ENCODE measurements at regions not wholly inside any gene's neighbourhood (a gene's known extent, or its start where the extent isn't known, plus 50 kb on each side); places are given as distances from the start of the nearest gene placed in this dataset.

GRCh38 chr16:55120408-55120807 lies 189.7 kb downstream of the IRX5 start:
- no peaks in the 10 kb centered on the region for H3K4me1 ChIP-seq
- no peak overlapping the region for H3K4me3 ChIP-seq
- 14 to 18% methylated on average over 2 of the region's 2 CpGs for WGBS, 2 donors
- H3K27me3 ChIP-seq = no peaks in the 10 kb centered on the region
- peaks cover 0 to 22% (median 3%) of the 10 kb centered on the region in 4 donors for H3K9me3 ChIP-seq
- DNase-seq (ENCODE audit: low spot score in 2 of 2) = no peak
- no peak for TF ChIP-seq EP300 (IDR thresholded peaks at IDR 0.05)
- no peak for TF ChIP-seq POLR2A (IDR thresholded peaks at IDR 0.05)
- TF ChIP-seq CTCF (IDR thresholded peaks at IDR 0.05) = no peak
- H3K27ac ChIP-seq = no peak overlapping the region
- no peaks in the 10 kb centered on the region for H3K36me3 ChIP-seq

- Histone ChIP-seq H3K27ac (no peak overlapping the region), H3K27me3 (no peaks in the 10 kb centered on the region), H3K4me1 (no peaks in the 10 kb centered on the region), H3K36me3 (no peaks in the 10 kb centered on the region), H3K4me3 (no peak overlapping the region), H3K9me3 (peaks cover 0 to 22% (median 3%) of the 10 kb centered on the region in 4 donors)
- no peak for TF ChIP-seq EP300 (IDR thresholded peaks at IDR 0.05)
- no peak for TF ChIP-seq CTCF (IDR thresholded peaks at IDR 0.05)
- TF ChIP-seq POLR2A (IDR thresholded peaks at IDR 0.05) = no peak
- no peak for DNase-seq (ENCODE audit: low spot score in 2 of 2)
- WGBS, 2 donors = 24 to 25% methylated on average over 4 of the region's 4 CpGs
Observed at GRCh38 chr16:55120826-55121225, 190.2 kb downstream of the IRX5 start.

- DNase-seq (ENCODE audit: low spot score in 2 of 2) = no peak
- Histone ChIP-seq H3K27me3 (no peaks in the 10 kb centered on the region), H3K9me3 (peaks cover 0 to 22% (median 3%) of the 10 kb centered on the region in 4 donors), H3K4me1 (no peaks in the 10 kb centered on the region), H3K27ac (no peak overlapping the region), H3K4me3 (no peak overlapping the region), H3K36me3 (no peaks in the 10 kb centered on the region)
- WGBS, 2 donors = 94 to 100% methylated on average over 1 of the region's 1 CpG
- TF ChIP-seq CTCF (IDR thresholded peaks at IDR 0.05) = no peak
- no peak for TF ChIP-seq EP300 (IDR thresholded peaks at IDR 0.05)
- no peak for TF ChIP-seq POLR2A (IDR thresholded peaks at IDR 0.05)
Observed at GRCh38 chr16:55123652-55124051, 193.0 kb downstream of the IRX5 start.

- Histone ChIP-seq H3K4me1 (no peaks in the 10 kb centered on the region), H3K36me3 (no peaks in the 10 kb centered on the region), H3K27ac (no peak overlapping the region), H3K27me3 (no peaks in the 10 kb centered on the region), H3K4me3 (no peak overlapping the region), H3K9me3 (peaks cover 0 to 22% (median 3%) of the 10 kb centered on the region in 4 donors)
- TF ChIP-seq CTCF (IDR thresholded peaks at IDR 0.05) (no peak), EP300 (IDR thresholded peaks at IDR 0.05) (no peak), POLR2A (IDR thresholded peaks at IDR 0.05) (no peak)
- 83 to 88% methylated on average over 8 of the region's 8 CpGs for WGBS, 2 donors
- DNase-seq (ENCODE audit: low spot score in 2 of 2) = no peak
Observed at GRCh38 chr16:55125818-55126385, 195.2 kb downstream of the IRX5 start.

GRCh38 chr16:55126456-55126855 lies 195.8 kb downstream of the IRX5 start:
- no peaks in the 10 kb centered on the region for H3K36me3 ChIP-seq

More at GRCh38 chr16:55126456-55126855, 195.8 kb downstream of the IRX5 start:
- H3K27ac ChIP-seq = no peak overlapping the region
- 70 to 81% methylated on average over 8 of the region's 8 CpGs for WGBS, 2 donors
- TF ChIP-seq EP300 (IDR thresholded peaks at IDR 0.05) (no peak), CTCF (IDR thresholded peaks at IDR 0.05) (no peak), POLR2A (IDR thresholded peaks at IDR 0.05) (no peak)
- no peaks in the 10 kb centered on the region for H3K4me1 ChIP-seq
- DNase-seq (ENCODE audit: low spot score in 2 of 2) = no peak
- no peak overlapping the region for H3K4me3 ChIP-seq
- H3K9me3 ChIP-seq = peaks cover 0 to 21% (median 3%) of the 10 kb centered on the region in 4 donors
- no peaks in the 10 kb centered on the region for H3K27me3 ChIP-seq

All from tibial nerve (tissue), 4 donors.